C4-2B (cell line): ENCODE measurements at regions not wholly inside any gene's neighbourhood (a gene's known extent, or its start where the extent isn't known, plus 50 kb on each side); places are given as distances from the start of the nearest gene placed in this dataset.

Experiments
- CTCF ChIP-seq: fragments of 450-650 bp; conservative IDR thresholded peaks from 2 replicates; pipeline ENCODE4 v1.5.1; 2017; ENCODE audit warnings: mild to moderate bottlenecking
- ZFX ChIP-seq: fragments of 450-650 bp; IDR thresholded peaks from 2 replicates; pipeline ENCODE4 v1.6.1; 2017

GRCh38 chr6:40885139-40885774, 153.8 kb downstream of the UNC5CL start:
- TF ChIP-seq CTCF (no peak), ZFX (no peak)
